Omental fat pad (tissue), 3 donors: ENCODE measurements at regions not wholly inside any gene's neighbourhood (a gene's known extent, or its start where the extent isn't known, plus 50 kb on each side); places are given as distances from the start of the nearest gene placed in this dataset.

Experiments used
- ATAC-seq: fragments of 150-250 bp; one replicate; pipeline ENCODE4 v1.9.1; 2016; ENCODE audit warnings: mild to moderate bottlenecking, moderate library complexity; ENCODE audit not compliant: low FRiP score
- DNase-seq: peaks from one replicate; pipeline ENCODE4 v3.0.0-alpha.2; 2019; ENCODE audit warnings: low spot score
- TF ChIP-seq, protein P1 (sequence below), 3 donors: fragments of 450-650 bp; IDR thresholded peaks; one replicate each; pipeline ENCODE4 v1.5.1; 2016 to 2017; ENCODE audit warnings: antibody characterized with exemption in 3 of 3, mild to moderate bottlenecking in 3 of 3, moderate library complexity in 2 of 3

DNA sequence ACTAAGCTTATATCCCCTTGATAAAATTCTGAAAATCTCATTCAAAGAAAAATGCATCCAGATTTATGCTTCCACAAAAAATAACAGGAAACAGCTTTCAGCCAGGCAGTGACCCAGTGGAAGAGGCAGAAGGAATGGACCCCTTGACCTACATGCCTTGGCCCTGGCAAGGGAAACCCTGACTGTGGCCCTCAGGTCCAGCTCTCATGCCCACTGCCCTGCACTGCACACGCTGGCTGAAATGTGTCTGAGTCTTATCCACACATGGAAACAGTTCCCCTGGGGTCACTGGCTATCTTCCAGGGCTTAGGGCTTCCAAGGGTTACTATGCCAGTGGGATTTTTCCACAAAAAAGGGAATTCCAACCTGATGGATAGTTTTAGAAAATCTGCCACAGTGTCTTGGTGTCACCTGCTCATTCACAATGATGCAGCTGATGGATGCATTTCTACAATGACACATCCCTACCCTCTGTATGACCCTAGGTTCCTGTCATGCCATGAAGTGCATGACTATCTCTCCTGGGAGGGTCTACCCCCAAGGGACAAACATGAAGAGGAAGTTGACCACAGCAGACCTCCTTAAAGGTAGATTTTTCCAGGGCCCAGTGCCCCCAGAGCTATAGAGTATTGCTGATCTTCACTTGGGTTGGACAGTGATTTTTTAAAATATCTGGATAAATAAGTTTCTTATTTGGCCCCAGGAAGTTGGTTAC, 121.9 kb upstream of the CD93 start:
- DNase-seq (no peak), ATAC-seq (no peak)
- TF ChIP-seq, protein P1, sequence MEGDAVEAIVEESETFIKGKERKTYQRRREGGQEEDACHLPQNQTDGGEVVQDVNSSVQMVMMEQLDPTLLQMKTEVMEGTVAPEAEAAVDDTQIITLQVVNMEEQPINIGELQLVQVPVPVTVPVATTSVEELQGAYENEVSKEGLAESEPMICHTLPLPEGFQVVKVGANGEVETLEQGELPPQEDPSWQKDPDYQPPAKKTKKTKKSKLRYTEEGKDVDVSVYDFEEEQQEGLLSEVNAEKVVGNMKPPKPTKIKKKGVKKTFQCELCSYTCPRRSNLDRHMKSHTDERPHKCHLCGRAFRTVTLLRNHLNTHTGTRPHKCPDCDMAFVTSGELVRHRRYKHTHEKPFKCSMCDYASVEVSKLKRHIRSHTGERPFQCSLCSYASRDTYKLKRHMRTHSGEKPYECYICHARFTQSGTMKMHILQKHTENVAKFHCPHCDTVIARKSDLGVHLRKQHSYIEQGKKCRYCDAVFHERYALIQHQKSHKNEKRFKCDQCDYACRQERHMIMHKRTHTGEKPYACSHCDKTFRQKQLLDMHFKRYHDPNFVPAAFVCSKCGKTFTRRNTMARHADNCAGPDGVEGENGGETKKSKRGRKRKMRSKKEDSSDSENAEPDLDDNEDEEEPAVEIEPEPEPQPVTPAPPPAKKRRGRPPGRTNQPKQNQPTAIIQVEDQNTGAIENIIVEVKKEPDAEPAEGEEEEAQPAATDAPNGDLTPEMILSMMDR (IDR thresholded peaks at IDR 0.05): no peak

DNA sequence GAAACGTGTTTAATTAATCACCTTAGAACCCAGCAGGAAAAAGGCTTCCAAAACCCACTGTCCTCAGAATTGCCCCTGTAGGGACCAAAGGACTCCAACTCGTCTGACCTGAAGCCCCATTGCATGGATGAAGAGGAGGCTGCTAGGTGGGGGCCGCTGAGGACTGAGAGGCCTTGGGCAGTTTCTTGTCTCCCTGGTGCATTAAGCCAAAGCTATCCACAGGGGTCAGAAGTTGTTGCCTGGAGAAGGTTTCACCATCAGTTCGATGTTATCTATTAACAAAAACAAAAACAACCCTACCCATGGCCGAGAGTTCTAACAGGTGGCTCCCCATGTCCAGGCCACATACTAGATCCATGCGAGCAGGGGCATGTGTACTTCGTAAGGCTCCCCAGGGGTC, 120.9 kb upstream of the CD93 start:
- no peak for DNase-seq
- TF ChIP-seq, protein P1 (IDR thresholded peaks at IDR 0.05): no peak
- ATAC-seq: no peak

DNA sequence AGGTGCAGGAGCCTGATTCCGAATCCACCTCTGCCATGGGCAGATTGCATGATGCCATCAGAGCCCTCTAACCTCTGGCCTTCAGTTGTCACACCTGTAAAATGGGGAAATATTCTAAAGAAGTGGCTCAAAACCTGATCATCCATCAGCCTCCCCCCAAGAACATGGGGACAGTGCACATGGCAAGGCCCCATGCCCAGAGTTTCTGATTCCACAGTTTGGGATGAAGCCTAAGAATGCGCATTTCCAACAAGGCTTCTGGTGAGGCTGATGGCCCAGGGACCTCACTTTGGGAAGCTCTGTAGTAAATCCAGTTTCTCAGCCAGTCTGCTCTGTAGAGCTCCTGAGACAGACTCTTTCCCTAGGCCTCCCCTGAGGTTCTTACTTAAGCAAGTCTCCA, 119.9 kb upstream of the CD93 start:
- DNase-seq: no peak

DNA sequence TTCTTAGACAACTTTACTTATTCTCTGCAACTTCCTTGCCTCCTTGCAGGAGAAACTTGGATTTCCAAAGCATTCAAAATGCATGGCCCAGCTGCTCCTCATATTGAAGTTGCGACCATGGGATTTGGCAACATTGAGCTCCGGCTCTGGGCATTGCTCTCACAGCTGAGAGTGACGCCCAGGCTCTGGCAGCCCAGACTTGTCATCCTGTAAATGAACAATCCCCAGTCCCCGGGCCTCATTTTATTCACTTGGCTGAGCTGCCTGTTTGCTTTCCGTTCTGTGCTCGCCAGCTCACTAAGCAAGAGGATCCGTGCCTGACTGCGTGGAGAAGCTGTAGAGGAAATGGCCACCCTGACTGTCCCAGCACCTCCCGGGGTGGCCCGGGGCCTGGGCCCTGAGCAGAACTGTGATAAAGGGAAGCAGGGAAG, 119.5 kb upstream of the CD93 start:
- ATAC-seq (peak; percentile 50), DNase-seq (no peak)
- TF ChIP-seq, protein P1 (IDR thresholded peaks at IDR 0.05): no peak

More for the DNA sequence above, 119.9 kb upstream of the CD93 start:
- TF ChIP-seq, protein P1 (IDR thresholded peaks at IDR 0.05): no peak
- no peak for ATAC-seq

DNA sequence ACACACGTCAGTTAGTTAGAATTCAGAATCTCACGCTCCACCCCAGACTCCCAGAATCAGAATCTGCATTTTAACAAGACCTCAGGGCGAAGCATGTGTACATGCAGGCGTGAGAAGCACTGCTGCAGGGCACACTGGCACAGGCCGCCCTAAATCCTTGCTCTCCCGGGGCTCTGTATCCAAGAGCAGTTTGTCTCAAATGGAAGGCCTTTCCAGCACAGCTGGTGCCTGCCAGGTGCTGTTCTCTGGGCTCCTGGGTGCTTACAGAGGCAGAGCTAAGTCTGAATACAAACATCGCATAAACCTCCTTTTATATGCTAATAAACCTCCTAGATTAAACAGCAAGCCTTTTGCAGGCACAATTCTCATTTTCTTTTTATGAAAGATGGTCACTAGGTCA, 119.1 kb upstream of the CD93 start:
- TF ChIP-seq, protein P1 (IDR thresholded peaks at IDR 0.05): no peak
- ATAC-seq (no peak), DNase-seq (no peak)

DNA sequence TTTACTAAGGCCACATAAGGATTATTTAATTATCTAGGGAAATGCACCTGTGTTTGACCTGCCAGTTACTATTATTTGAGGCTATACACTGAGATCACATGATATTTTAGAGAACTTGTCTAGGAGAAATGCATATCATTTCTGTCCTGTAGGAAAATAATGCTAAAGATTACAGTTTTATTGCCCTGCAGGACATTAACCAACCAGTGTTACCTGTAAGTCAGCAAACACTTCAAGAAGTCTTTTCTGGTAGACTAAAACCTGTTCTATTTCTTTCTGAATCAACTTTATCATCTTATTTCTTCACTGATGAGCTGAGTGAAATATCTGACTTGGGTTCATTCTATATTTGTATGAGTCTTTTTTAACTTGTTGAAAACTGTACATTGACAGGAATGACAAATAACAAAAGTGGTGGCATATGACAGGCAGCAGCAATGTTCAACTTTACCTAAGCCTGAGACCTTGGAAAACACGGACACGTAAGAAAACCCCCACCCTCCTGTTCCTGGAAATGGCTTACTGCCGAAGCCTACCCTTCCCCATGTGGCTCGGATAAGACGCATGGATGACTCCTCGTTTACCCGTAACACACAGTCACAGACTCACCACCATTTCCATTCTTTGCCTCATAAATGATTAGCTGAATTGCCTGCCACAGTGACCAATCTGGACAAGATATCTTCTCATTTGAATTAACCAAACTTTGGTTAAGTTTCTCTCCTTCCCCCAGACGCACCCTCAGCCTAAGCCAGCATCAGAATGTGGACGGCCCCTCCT, 118.0 kb upstream of the CD93 start:
- ATAC-seq (no peak), DNase-seq (no peak)
- TF ChIP-seq, protein P1 (IDR thresholded peaks at IDR 0.05): no peak
